ENCODE measurements at regions not wholly inside any gene's neighbourhood (a gene's known extent, or its start where the extent isn't known, plus 50 kb on each side); places are given as distances from the start of the nearest gene placed in this dataset.

- WGBS (ENCODE audit: insufficient coverage, insufficient replicate concordance, low lambda C conversion rate, missing lambda C conversion rate), result 66% methylated on average over 6 of the region's 6 CpGs
- ATAC-seq (no peak), FAIRE-seq (no peak), DNase-seq (ENCODE audit: low read depth, low spot score) (no peak)
- Histone ChIP-seq H3K4me3 (no peak overlapping the region), H3K27me3 (replicated peaks in 1 of 2; ENCODE audit: control insufficient read depth in 2 of 2, insufficient read depth in 2 of 2, low read length in 1 of 2) (peaks cover 0 to 3% of the 10 kb centered on the region in 2 experiments; a peak in 1 of 4 replicates), H3K36me3 (ENCODE audit: control insufficient read depth in 2 of 2, insufficient read depth in 2 of 2, low read length in 1 of 2) (no peaks in the 10 kb centered on the region), H3K4me2 (ENCODE audit: control insufficient read depth, insufficient read depth) (no peak overlapping the region), H3K9ac (ENCODE audit: control insufficient read depth, insufficient read depth, low read length) (no peak overlapping the region), H2AFZ (ENCODE audit: control insufficient read depth, low read depth, low read length) (no peak overlapping the region), H3K9me3 (replicated peaks; ENCODE audit: control insufficient read depth, insufficient read depth, low read length) (no peaks in the 10 kb centered on the region), H3K27ac (ENCODE audit: control insufficient read depth, insufficient read depth) (no peak overlapping the region), H3K79me2 (ENCODE audit: control insufficient read depth, insufficient read depth, low read length) (no peaks in the 10 kb centered on the region), H4K20me1 (ENCODE audit: control insufficient read depth, insufficient read depth) (no peaks in the 10 kb centered on the region), H3K4me1 (ENCODE audit: control insufficient read depth, insufficient read depth, low read length) (no peaks in the 10 kb centered on the region)
- ChIA-PET CTCF (interaction anchor here (0.6 to 1.5 kb wide), 3 partner anchors 15 to 642 kb away, joined by 3 to 6 read pairs (median 4); no protein-coding TSS in a partner anchor), SMC1A (ENCODE audit: uncharacterized antibody, unreplicated experiment) (interaction anchor here (1.5 kb wide), 1 partner anchor 253 kb away, joined by 3 read pairs; no protein-coding TSS in a partner anchor), POLR2A (no interaction called here), RAD21 (ENCODE audit: unreplicated experiment) (no interaction called here)
- no TSS peak for BruUV-seq (replicated peaks)
- intact Hi-C loops (cut with micrococcal nuclease; ENCODE audit: unreplicated experiment) (no loop called here), in situ Hi-C loops (cut with MboI) (no loop called here)
- TF ChIP-seq JUNB (IDR thresholded peaks at IDR 0.05) (no peak), EGR1 (IDR thresholded peaks at IDR 0.05; ENCODE audit: borderline replicate concordance in 1 of 2, low read depth in 2 of 2, low read length in 2 of 2) (no peak), GABPA (IDR thresholded peaks at IDR 0.05; ENCODE audit: low read depth) (no peak), SREBF2 (IDR thresholded peaks at IDR 0.05; ENCODE audit: low read length) (no peak), GATAD2B (conservative IDR thresholded peaks at IDR 0.05; ENCODE audit: low read depth) (no peak), MTA3 (IDR thresholded peaks at IDR 0.05; ENCODE audit: borderline replicate concordance, low read length) (no peak), MEF2B (IDR thresholded peaks at IDR 0.05; ENCODE audit: partially characterized antibody, poor library complexity, severe bottlenecking) (no peak), BRCA1 (IDR thresholded peaks at IDR 0.05; ENCODE audit: low read depth, low read length) (no peak), KLF5 (IDR thresholded peaks at IDR 0.05; ENCODE audit: partially characterized antibody) (no peak), BCL11A (IDR thresholded peaks at IDR 0.05; ENCODE audit: low read depth, low read length) (no peak)
- TF ChIP-seq, protein P1, sequence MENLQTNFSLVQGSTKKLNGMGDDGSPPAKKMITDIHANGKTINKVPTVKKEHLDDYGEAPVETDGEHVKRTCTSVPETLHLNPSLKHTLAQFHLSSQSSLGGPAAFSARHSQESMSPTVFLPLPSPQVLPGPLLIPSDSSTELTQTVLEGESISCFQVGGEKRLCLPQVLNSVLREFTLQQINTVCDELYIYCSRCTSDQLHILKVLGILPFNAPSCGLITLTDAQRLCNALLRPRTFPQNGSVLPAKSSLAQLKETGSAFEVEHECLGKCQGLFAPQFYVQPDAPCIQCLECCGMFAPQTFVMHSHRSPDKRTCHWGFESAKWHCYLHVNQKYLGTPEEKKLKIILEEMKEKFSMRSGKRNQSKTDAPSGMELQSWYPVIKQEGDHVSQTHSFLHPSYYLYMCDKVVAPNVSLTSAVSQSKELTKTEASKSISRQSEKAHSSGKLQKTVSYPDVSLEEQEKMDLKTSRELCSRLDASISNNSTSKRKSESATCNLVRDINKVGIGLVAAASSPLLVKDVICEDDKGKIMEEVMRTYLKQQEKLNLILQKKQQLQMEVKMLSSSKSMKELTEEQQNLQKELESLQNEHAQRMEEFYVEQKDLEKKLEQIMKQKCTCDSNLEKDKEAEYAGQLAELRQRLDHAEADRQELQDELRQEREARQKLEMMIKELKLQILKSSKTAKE (IDR thresholded peaks at IDR 0.05; ENCODE audit: low read depth, poor library complexity, severe bottlenecking), result no peak
- TF ChIP-seq, protein P2, sequence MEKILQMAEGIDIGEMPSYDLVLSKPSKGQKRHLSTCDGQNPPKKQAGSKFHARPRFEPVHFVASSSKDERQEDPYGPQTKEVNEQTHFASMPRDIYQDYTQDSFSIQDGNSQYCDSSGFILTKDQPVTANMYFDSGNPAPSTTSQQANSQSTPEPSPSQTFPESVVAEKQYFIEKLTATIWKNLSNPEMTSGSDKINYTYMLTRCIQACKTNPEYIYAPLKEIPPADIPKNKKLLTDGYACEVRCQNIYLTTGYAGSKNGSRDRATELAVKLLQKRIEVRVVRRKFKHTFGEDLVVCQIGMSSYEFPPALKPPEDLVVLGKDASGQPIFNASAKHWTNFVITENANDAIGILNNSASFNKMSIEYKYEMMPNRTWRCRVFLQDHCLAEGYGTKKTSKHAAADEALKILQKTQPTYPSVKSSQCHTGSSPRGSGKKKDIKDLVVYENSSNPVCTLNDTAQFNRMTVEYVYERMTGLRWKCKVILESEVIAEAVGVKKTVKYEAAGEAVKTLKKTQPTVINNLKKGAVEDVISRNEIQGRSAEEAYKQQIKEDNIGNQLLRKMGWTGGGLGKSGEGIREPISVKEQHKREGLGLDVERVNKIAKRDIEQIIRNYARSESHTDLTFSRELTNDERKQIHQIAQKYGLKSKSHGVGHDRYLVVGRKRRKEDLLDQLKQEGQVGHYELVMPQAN (conservative IDR thresholded peaks at IDR 0.05), result no peak
- TF ChIP-seq, protein P3, sequence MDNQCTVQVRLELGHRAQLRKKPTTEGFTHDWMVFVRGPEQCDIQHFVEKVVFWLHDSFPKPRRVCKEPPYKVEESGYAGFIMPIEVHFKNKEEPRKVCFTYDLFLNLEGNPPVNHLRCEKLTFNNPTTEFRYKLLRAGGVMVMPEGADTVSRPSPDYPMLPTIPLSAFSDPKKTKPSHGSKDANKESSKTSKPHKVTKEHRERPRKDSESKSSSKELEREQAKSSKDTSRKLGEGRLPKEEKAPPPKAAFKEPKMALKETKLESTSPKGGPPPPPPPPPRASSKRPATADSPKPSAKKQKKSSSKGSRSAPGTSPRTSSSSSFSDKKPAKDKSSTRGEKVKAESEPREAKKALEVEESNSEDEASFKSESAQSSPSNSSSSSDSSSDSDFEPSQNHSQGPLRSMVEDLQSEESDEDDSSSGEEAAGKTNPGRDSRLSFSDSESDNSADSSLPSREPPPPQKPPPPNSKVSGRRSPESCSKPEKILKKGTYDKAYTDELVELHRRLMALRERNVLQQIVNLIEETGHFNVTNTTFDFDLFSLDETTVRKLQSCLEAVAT (IDR thresholded peaks at IDR 0.05), result no peak
- TF ChIP-seq, protein P4, sequence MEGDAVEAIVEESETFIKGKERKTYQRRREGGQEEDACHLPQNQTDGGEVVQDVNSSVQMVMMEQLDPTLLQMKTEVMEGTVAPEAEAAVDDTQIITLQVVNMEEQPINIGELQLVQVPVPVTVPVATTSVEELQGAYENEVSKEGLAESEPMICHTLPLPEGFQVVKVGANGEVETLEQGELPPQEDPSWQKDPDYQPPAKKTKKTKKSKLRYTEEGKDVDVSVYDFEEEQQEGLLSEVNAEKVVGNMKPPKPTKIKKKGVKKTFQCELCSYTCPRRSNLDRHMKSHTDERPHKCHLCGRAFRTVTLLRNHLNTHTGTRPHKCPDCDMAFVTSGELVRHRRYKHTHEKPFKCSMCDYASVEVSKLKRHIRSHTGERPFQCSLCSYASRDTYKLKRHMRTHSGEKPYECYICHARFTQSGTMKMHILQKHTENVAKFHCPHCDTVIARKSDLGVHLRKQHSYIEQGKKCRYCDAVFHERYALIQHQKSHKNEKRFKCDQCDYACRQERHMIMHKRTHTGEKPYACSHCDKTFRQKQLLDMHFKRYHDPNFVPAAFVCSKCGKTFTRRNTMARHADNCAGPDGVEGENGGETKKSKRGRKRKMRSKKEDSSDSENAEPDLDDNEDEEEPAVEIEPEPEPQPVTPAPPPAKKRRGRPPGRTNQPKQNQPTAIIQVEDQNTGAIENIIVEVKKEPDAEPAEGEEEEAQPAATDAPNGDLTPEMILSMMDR (IDR thresholded peaks at IDR 0.05 in 2 of 3, conservative IDR thresholded peaks at IDR 0.05 in 1 of 3; ENCODE audit: control insufficient read depth in 2 of 3, extremely low read depth in 1 of 3, insufficient read depth in 1 of 3, low read depth in 3 of 3, low read length in 3 of 3), result no peak
These were observed 100.2 kb upstream of the SEC11C start for GRCh38 chr18:59039449-59039848.
